ENCODE measurements at regions not wholly inside any gene's neighbourhood (a gene's known extent, or its start where the extent isn't known, plus 50 kb on each side); places are given as distances from the start of the nearest gene placed in this dataset.

DNA sequence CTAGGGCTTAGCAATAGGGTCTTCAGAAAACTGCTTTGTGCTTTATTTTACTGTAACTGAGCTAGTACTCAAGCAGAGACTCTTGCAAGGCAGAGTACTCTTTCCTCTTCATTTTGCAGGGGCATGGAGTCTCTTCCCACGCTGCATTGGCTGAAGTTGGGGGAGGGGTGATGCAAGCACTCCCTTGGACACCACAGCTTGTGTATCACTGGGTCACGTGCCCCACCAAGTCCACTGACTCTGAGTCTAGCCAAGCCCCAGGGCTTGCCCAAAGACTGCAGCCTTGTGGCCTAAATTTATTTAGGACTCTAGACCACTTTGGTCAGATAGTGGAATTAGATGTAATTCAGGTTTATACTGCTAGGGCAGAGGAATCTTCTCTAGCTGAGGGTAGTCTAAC lies 1075.0 kb upstream of the ADGRB3 start:
- Histone ChIP-seq H3K4me1 (replicated peaks) (no peaks in the 10 kb centered on the region), H3K9me3 (no peaks in the 10 kb centered on the region), H3K4me3 (no peak overlapping the region), H3K27me3 (replicated peaks; ENCODE audit: insufficient read depth) (no peaks in the 10 kb centered on the region), H3K27ac (no peak overlapping the region), H3K36me3 (no peaks in the 10 kb centered on the region)
- 86% methylated on average over 2 of the region's 2 CpGs for WGBS
- TF ChIP-seq, protein P1, sequence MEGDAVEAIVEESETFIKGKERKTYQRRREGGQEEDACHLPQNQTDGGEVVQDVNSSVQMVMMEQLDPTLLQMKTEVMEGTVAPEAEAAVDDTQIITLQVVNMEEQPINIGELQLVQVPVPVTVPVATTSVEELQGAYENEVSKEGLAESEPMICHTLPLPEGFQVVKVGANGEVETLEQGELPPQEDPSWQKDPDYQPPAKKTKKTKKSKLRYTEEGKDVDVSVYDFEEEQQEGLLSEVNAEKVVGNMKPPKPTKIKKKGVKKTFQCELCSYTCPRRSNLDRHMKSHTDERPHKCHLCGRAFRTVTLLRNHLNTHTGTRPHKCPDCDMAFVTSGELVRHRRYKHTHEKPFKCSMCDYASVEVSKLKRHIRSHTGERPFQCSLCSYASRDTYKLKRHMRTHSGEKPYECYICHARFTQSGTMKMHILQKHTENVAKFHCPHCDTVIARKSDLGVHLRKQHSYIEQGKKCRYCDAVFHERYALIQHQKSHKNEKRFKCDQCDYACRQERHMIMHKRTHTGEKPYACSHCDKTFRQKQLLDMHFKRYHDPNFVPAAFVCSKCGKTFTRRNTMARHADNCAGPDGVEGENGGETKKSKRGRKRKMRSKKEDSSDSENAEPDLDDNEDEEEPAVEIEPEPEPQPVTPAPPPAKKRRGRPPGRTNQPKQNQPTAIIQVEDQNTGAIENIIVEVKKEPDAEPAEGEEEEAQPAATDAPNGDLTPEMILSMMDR (IDR thresholded peaks at IDR 0.05), result no peak
- TF ChIP-seq POLR2AphosphoS5 (IDR thresholded peaks at IDR 0.05), result no peak
- DNase-seq (ENCODE audit: low spot score), result no peak
- intact Hi-C loops (cut with DNase I), result no loop called here

DNA sequence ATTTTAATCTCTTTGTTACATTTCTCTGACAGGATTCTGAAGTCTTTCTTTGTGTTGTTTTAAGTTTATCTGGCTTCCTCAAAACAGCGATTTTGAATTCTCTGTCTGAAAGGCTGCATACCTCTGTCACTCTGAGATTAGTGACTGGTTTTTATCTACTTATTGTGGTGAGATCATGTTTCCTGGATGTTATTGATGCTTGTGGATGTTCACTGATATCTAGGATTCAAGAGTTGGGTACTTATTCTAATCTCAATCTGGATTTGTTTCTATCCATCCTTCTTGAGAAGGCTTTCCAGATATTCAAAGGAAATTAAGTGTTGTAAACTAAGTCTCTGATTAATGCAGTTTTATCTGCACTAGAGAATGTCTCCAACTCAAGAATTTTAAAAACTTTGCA lies 1076.1 kb upstream of the ADGRB3 start:
- Histone ChIP-seq H3K4me3 (no peak overlapping the region), H3K4me1 (replicated peaks) (no peaks in the 10 kb centered on the region), H3K27me3 (replicated peaks; ENCODE audit: insufficient read depth) (no peaks in the 10 kb centered on the region), H3K27ac (no peak overlapping the region), H3K9me3 (no peaks in the 10 kb centered on the region), H3K36me3 (no peaks in the 10 kb centered on the region)
- intact Hi-C loops (cut with DNase I), result no loop called here
- TF ChIP-seq, protein P1 (IDR thresholded peaks at IDR 0.05), result no peak
- TF ChIP-seq POLR2A (IDR thresholded peaks at IDR 0.05) (no peak), POLR2AphosphoS5 (IDR thresholded peaks at IDR 0.05) (no peak)
- no peak for DNase-seq (ENCODE audit: low spot score)
- WGBS, result 74% methylated on average over 1 of the region's 1 CpG

DNA sequence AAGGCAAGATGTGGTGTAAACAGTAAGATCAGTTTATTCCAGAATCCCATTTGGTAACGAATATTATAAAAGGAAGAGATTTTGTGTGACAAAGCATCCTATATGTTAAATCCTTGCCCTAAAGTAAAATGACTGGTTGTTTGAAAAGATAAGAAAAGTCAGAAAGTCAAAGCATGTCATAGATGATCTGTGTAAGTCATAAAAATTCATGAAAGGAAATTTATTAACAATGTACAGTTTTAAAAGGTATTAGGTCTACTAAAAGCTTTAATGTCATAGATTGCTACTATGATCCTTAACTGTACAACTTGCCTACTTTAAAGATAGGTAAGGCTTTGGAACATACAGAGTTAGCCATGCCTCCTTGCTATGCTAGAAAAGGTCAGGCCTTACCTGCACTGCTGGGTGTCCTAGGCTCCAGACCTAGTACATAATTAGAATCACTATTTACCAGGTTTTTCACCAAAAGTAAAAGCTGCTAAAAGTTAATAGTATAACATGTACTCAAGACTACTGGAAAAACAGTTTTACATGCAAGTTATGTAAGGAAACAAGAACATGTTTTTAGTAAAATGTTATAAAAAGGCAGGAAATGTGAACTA lies 1090.1 kb upstream of the ADGRB3 start:
- no peak overlapping the region for H3K4me3 ChIP-seq
- no peak overlapping the region for H3K27ac ChIP-seq
- H3K27me3 ChIP-seq (replicated peaks; ENCODE audit: insufficient read depth), result no peaks in the 10 kb centered on the region
- 94% methylated on average over 1 of the region's 1 CpG for WGBS
- H3K36me3 ChIP-seq, result no peaks in the 10 kb centered on the region
- H3K4me1 ChIP-seq (replicated peaks), result no peaks in the 10 kb centered on the region
- DNase-seq (ENCODE audit: low spot score), result no peak
- intact Hi-C loops (cut with DNase I), result no loop called here
- TF ChIP-seq, protein P1 (IDR thresholded peaks at IDR 0.05), result no peak
- no peak for TF ChIP-seq POLR2A (IDR thresholded peaks at IDR 0.05)
- no peak for TF ChIP-seq POLR2AphosphoS5 (IDR thresholded peaks at IDR 0.05)
- no peaks in the 10 kb centered on the region for H3K9me3 ChIP-seq

DNA sequence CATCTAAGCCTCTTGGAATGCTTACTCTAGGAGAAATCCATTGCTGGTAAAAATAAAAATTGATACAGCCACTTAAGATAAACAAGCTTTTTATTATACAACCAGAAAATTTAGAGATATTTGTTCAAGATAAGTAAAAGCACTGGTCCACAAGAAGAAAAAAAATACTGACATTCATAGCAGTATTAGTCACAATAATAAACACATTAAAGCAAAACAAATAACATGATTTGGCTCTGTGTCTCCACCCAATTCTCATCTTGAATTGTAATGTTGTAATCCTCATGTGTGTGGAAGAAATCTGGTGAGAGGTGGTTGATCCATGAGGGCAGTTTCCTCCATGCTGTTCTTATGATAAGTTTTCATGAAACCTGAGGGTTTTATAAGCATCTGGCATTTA lies 1093.5 kb upstream of the ADGRB3 start:
- no peak overlapping the region for H3K4me3 ChIP-seq
- H3K36me3 ChIP-seq, result no peaks in the 10 kb centered on the region
- H3K9me3 ChIP-seq, result no peaks in the 10 kb centered on the region
- intact Hi-C loops (cut with DNase I), result no loop called here
- no peaks in the 10 kb centered on the region for H3K27me3 ChIP-seq (replicated peaks; ENCODE audit: insufficient read depth)
- H3K27ac ChIP-seq, result no peak overlapping the region
- TF ChIP-seq POLR2A (IDR thresholded peaks at IDR 0.05), result no peak
- TF ChIP-seq, protein P1 (IDR thresholded peaks at IDR 0.05), result no peak
- no peak for TF ChIP-seq POLR2AphosphoS5 (IDR thresholded peaks at IDR 0.05)
- no peak for DNase-seq (ENCODE audit: low spot score)
- H3K4me1 ChIP-seq (replicated peaks), result no peaks in the 10 kb centered on the region

DNA sequence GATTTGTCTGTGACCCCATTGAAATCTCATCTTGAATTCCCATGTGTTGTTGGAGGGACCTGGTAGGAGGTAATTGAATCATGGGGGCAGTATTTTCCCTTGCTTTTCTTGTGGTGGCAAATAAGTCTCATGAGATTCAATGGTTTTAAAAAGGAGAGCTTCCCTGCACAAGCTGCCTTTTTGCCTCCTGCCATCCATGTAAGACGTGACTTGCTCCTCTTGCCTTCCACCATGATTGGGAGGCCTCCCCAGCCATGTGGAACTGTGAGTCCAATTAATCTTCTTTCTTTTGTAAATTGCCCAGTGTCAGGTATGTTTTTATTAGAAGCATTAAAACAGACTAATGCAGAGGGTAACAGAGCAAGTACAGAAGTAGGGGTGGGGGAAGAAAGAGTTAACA lies 1097.0 kb upstream of the ADGRB3 start:
- intact Hi-C loops (cut with DNase I), result no loop called here
- H3K27me3 ChIP-seq (replicated peaks; ENCODE audit: insufficient read depth), result no peaks in the 10 kb centered on the region
- DNase-seq (ENCODE audit: low spot score), result no peak
- no peaks in the 10 kb centered on the region for H3K36me3 ChIP-seq
- no peak for TF ChIP-seq POLR2AphosphoS5 (IDR thresholded peaks at IDR 0.05)
- TF ChIP-seq, protein P1 (IDR thresholded peaks at IDR 0.05), result no peak
- TF ChIP-seq POLR2A (IDR thresholded peaks at IDR 0.05), result no peak
- H3K4me3 ChIP-seq, result no peak overlapping the region
- H3K9me3 ChIP-seq, result no peaks in the 10 kb centered on the region
- no peak overlapping the region for H3K27ac ChIP-seq
- WGBS, result 88% methylated on average over 1 of the region's 1 CpG
- H3K4me1 ChIP-seq (replicated peaks), result no peaks in the 10 kb centered on the region

All from prostate gland (tissue), 2 donors.